NCI-H1048 (cell line): ENCODE measurements at regions not wholly inside any gene's neighbourhood (a gene's known extent, or its start where the extent isn't known, plus 50 kb on each side); places are given as distances from the start of the nearest gene placed in this dataset.
"Not testable (repeated sequence)": the region's sequence is repeated elsewhere in the genome, so short reads cannot be mapped to it uniquely, and the experiment has no call there.

Source experiments
- DNase-seq: peaks from one replicate; lab custom pipeline; 2025; lab: John Stamatoyannopoulos, UW

GRCh38 chr1:58936973-58937372 lies 153.1 kb upstream of the JUN start:
- no peak for DNase-seq

- DNase-seq: no peak
These were observed 155.3 kb upstream of the JUN start for GRCh38 chr1:58939146-58939545.

- no peak for DNase-seq
These were observed 156.0 kb upstream of the JUN start for GRCh38 chr1:58939666-58940370.

GRCh38 chr1:58941471-58942289 lies 157.8 kb upstream of the JUN start:
- no peak for DNase-seq

- no peak for DNase-seq
These were observed 158.9 kb upstream of the JUN start for GRCh38 chr1:58942759-58943191.

- no peak for DNase-seq
These were observed 159.9 kb upstream of the JUN start for GRCh38 chr1:58943776-58944175.

GRCh38 chr1:58944439-58944838 lies 160.6 kb upstream of the JUN start:
- no peak for DNase-seq

GRCh38 chr1:58946390-58946789 lies 162.5 kb upstream of the JUN start:
- DNase-seq: no peak

- DNase-seq: no peak
These were observed 164.8 kb upstream of the JUN start for GRCh38 chr1:58948671-58949070.

- DNase-seq: no peak
These were observed 165.8 kb upstream of the JUN start for GRCh38 chr1:58949551-58950220.

GRCh38 chr1:58950897-58951296 lies 167.1 kb upstream of the JUN start:
- DNase-seq: no peak

- not testable (repeated sequence) for DNase-seq
These were observed 170.1 kb upstream of the JUN start for GRCh38 chr1:58953951-58954350.

GRCh38 chr1:58963287-58963686 lies 179.4 kb upstream of the JUN start:
- DNase-seq: not testable (repeated sequence)

- no peak for DNase-seq
These were observed 180.6 kb upstream of the JUN start for GRCh38 chr1:58964428-58964827.

- DNase-seq: no peak
These were observed 181.0 kb upstream of the JUN start for GRCh38 chr1:58964880-58965279.

GRCh38 chr1:58966103-58966916 lies 182.5 kb upstream of the JUN start:
- no peak for DNase-seq

- DNase-seq: no peak
These were observed 183.3 kb upstream of the JUN start for GRCh38 chr1:58966917-58967740.

GRCh38 chr1:58968360-58968952 lies 184.6 kb upstream of the JUN start:
- DNase-seq: no peak

- DNase-seq: not testable (repeated sequence)
These were observed 185.3 kb upstream of the JUN start for GRCh38 chr1:58969176-58969575.

GRCh38 chr1:58971629-58972140 lies 187.8 kb upstream of the JUN start:
- DNase-seq: no peak
